TTC549 (cell line): ENCODE measurements at regions not wholly inside any gene's neighbourhood (a gene's known extent, or its start where the extent isn't known, plus 50 kb on each side); places are given as distances from the start of the nearest gene placed in this dataset.
"Not testable (repeated sequence)": the region's sequence is repeated elsewhere in the genome, so short reads cannot be mapped to it uniquely, and the experiment has no call there.

Source experiments
- FAIRE-seq: peaks from 2 replicates; lab custom pipeline; 2012; peaks lifted over from hg19 to GRCh38; lab: Jason Lieb, UNC

GRCh38 chr12:131553096-131553777, 157.7 kb upstream of the SFSWAP start:
- no peak for FAIRE-seq

- no peak for FAIRE-seq
Observed at GRCh38 chr12:131555197-131555846, 155.6 kb upstream of the SFSWAP start.

GRCh38 chr12:131555866-131556265, 155.0 kb upstream of the SFSWAP start:
- no peak for FAIRE-seq

GRCh38 chr12:131557078-131557709, 153.7 kb upstream of the SFSWAP start:
- FAIRE-seq: no peak

- no peak for FAIRE-seq
Observed at GRCh38 chr12:131559517-131560516, 151.1 kb upstream of the SFSWAP start.

GRCh38 chr12:131561051-131561450, 149.8 kb upstream of the SFSWAP start:
- FAIRE-seq: no peak

GRCh38 chr12:131561891-131562684, 148.8 kb upstream of the SFSWAP start:
- FAIRE-seq: no peak

- not testable (repeated sequence) for FAIRE-seq
Observed at GRCh38 chr12:131564138-131564727, 146.7 kb upstream of the SFSWAP start.

- no peak for FAIRE-seq
Observed at GRCh38 chr12:131564845-131565244, 146.0 kb upstream of the SFSWAP start.

GRCh38 chr12:131565267-131566015, 145.4 kb upstream of the SFSWAP start:
- FAIRE-seq: no peak

- FAIRE-seq: no peak
Observed at GRCh38 chr12:131568336-131568735, 142.6 kb upstream of the SFSWAP start.

- no peak for FAIRE-seq
Observed at GRCh38 chr12:131570596-131570995, 140.3 kb upstream of the SFSWAP start.

GRCh38 chr12:131571827-131572226, 139.1 kb upstream of the SFSWAP start:
- FAIRE-seq: no peak

GRCh38 chr12:131572626-131573025, 138.3 kb upstream of the SFSWAP start:
- FAIRE-seq: no peak

- FAIRE-seq: no peak
Observed at GRCh38 chr12:131573631-131574394, 137.1 kb upstream of the SFSWAP start.

GRCh38 chr12:131574395-131574771, 136.5 kb upstream of the SFSWAP start:
- FAIRE-seq: no peak

GRCh38 chr12:131575371-131575770, 135.5 kb upstream of the SFSWAP start:
- FAIRE-seq: no peak

- FAIRE-seq: not testable (repeated sequence)
Observed at GRCh38 chr12:131576734-131577133, 134.2 kb upstream of the SFSWAP start.

GRCh38 chr12:131577766-131578165, 133.1 kb upstream of the SFSWAP start:
- no peak for FAIRE-seq
